Fibroblast of lung (primary cell): ENCODE measurements at regions not wholly inside any gene's neighbourhood (a gene's known extent, or its start where the extent isn't known, plus 50 kb on each side); places are given as distances from the start of the nearest gene placed in this dataset.
"Not testable (repeated sequence)": the region's sequence is repeated elsewhere in the genome, so short reads cannot be mapped to it uniquely, and the experiment has no call there.

Experiments used
- DNase-seq, 2 donors: peaks; one replicate each; pipeline versions ENCODE4 v3.0.0 to v3.0.0-alpha.2; 2010; ENCODE audit warnings: low read depth in 2 of 2
- H2AFZ ChIP-seq: 2 replicates; pipeline ENCODE4 v1.5.1; 2012; ENCODE audit warnings: low read length, control low read depth, inconsistent platforms
- H3K27ac ChIP-seq: 2 replicates; pipeline ENCODE4 v1.5.1; 2011; ENCODE audit warnings: low read length, control low read depth; ENCODE audit not compliant: insufficient read depth
- H3K27me3 ChIP-seq: 2 replicates; pipeline ENCODE4 v1.5.1; 2011; ENCODE audit warnings: mild to moderate bottlenecking, low read length; ENCODE audit not compliant: control insufficient read depth, insufficient read depth
- H3K36me3 ChIP-seq: 2 replicates; pipeline ENCODE4 v1.5.1; 2011; ENCODE audit warnings: low read length; ENCODE audit not compliant: control insufficient read depth, insufficient read depth
- H3K4me1 ChIP-seq: 2 replicates; pipeline ENCODE4 v1.5.1; 2011; ENCODE audit warnings: low read length; ENCODE audit not compliant: control insufficient read depth, insufficient read depth; ENCODE audit errors: extremely low read depth
- H3K4me2 ChIP-seq: 2 replicates; pipeline ENCODE4 v1.5.1; 2011; ENCODE audit warnings: low read length, control low read depth; ENCODE audit not compliant: insufficient read depth; ENCODE audit errors: extremely low read depth
- H3K4me3 ChIP-seq, 4 experiments: fragments of 200-600 bp in 1 of 4; sonication (generic) in 1 of 4; replicated peaks in 1 of 4; 2 replicates each; pipeline ENCODE4 v1.5.1; 2011 to 2016; ENCODE audit warnings: low read length in 4 of 4, low read depth in 3 of 4, mild to moderate bottlenecking in 3 of 4, control low read depth in 2 of 4, inconsistent platforms in 1 of 4, mixed read lengths in 1 of 4; ENCODE audit not compliant: insufficient read depth in 1 of 4; ENCODE audit errors: control extremely low read depth in 1 of 4
- H3K79me2 ChIP-seq: 2 replicates; pipeline ENCODE4 v1.5.1; 2012; ENCODE audit warnings: mild to moderate bottlenecking, low read length, inconsistent platforms; ENCODE audit not compliant: control insufficient read depth, insufficient read depth
- H3K9ac ChIP-seq: 2 replicates; pipeline ENCODE4 v1.5.1; 2011; ENCODE audit warnings: mild to moderate bottlenecking, low read length, control low read depth; ENCODE audit not compliant: insufficient read depth
- H3K9me3 ChIP-seq: 2 replicates; pipeline ENCODE4 v1.5.1; 2012; ENCODE audit warnings: low read depth, low read length; ENCODE audit not compliant: control insufficient read depth, insufficient read depth
- H4K20me1 ChIP-seq: 2 replicates; pipeline ENCODE4 v1.5.1; 2011; ENCODE audit warnings: low read length; ENCODE audit not compliant: control insufficient read depth, insufficient read depth; ENCODE audit errors: extremely low read depth
- CTCF ChIP-seq, 2 donors: IDR thresholded peaks in 1 of 2; conservative IDR thresholded peaks in 1 of 2; 1 replicate in 1 of 2; 2 replicates in 1 of 2; pipeline ENCODE4 v1.5.1; 2011 to 2012; ENCODE audit warnings: low read length in 2 of 2, control low read depth in 1 of 2, inconsistent platforms in 1 of 2, low read depth in 1 of 2, mild to moderate bottlenecking in 1 of 2
- EZH2 ChIP-seq: IDR thresholded peaks from 2 replicates; pipeline ENCODE4 v1.5.1; 2012; ENCODE audit warnings: low read length, control low read depth, mild to moderate bottlenecking; ENCODE audit errors: missing control alignments

- Histone ChIP-seq H3K36me3 (no peaks in the 10 kb centered on the region), H3K9ac (no peak overlapping the region), H3K4me2 (no peak overlapping the region), H3K9me3 (no peaks in the 10 kb centered on the region), H4K20me1 (no peaks in the 10 kb centered on the region), H3K4me1 (no peaks in the 10 kb centered on the region), H3K27me3 (no peaks in the 10 kb centered on the region), H2AFZ (no peak overlapping the region), H3K27ac (no peak overlapping the region), H3K4me3 (no peak overlapping the region), H3K79me2 (no peaks in the 10 kb centered on the region)
- no peak for TF ChIP-seq CTCF (conservative IDR thresholded peaks at IDR 0.05 in 1 of 2, IDR thresholded peaks at IDR 0.05 in 1 of 2; ENCODE audit: low read depth in 1 of 2, low read length in 2 of 2)
- no peak for TF ChIP-seq EZH2
- DNase-seq = peak in 1 of 2 donors; percentile 51
Measured at GRCh38 chr14:86321151-86321550, 791.2 kb downstream of the FLRT2 start.

DNA sequence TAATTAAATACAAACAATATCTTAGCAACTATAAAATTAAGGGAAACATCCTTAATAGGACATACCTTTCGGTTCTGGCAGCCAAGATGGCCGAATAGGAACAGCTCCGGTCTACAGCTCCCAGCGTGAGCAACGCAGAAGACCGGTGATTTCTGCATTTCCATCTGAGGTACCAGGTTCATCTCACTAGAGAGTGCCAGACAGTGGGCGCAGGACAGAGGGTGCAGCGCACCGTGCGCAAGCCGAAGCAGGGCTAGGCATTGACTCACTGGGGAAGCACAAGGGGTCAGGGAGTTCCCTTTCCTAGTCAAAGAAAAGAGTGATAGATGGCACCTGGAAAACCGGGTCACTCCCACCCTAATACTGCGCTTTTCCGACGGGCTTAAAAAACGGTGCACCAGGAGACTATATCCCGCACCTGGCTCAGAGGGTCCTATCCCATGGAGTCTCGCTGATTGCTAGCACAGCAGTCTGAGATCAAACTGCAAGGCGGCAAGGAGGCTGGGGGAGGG, 782.3 kb downstream of the FLRT2 start:
- not testable (repeated sequence) for H3K36me3 ChIP-seq, H3K9ac ChIP-seq, H3K4me1 ChIP-seq, H3K4me2 ChIP-seq, DNase-seq, H3K27me3 ChIP-seq, H3K27ac ChIP-seq, H3K4me3 ChIP-seq, H2AFZ ChIP-seq, H4K20me1 ChIP-seq, H3K79me2 ChIP-seq, H3K9me3 ChIP-seq

GRCh38 chr14:86311151-86311550, 781.2 kb downstream of the FLRT2 start:
- Histone ChIP-seq H3K4me2 (no peak overlapping the region), H3K4me1 (no peaks in the 10 kb centered on the region), H3K9me3 (no peaks in the 10 kb centered on the region), H3K27me3 (no peaks in the 10 kb centered on the region), H3K79me2 (no peaks in the 10 kb centered on the region), H3K9ac (no peak overlapping the region), H3K4me3 (no peak overlapping the region), H2AFZ (no peak overlapping the region), H4K20me1 (no peaks in the 10 kb centered on the region), H3K27ac (no peak overlapping the region), H3K36me3 (no peaks in the 10 kb centered on the region)
- TF ChIP-seq EZH2 (no peak), CTCF (conservative IDR thresholded peaks at IDR 0.05 in 1 of 2, IDR thresholded peaks at IDR 0.05 in 1 of 2; ENCODE audit: low read depth in 1 of 2, low read length in 2 of 2) (no peak)
- DNase-seq = no peak
